ENCODE measurements at regions not wholly inside any gene's neighbourhood (a gene's known extent, or its start where the extent isn't known, plus 50 kb on each side); places are given as distances from the start of the nearest gene placed in this dataset.

DNA sequence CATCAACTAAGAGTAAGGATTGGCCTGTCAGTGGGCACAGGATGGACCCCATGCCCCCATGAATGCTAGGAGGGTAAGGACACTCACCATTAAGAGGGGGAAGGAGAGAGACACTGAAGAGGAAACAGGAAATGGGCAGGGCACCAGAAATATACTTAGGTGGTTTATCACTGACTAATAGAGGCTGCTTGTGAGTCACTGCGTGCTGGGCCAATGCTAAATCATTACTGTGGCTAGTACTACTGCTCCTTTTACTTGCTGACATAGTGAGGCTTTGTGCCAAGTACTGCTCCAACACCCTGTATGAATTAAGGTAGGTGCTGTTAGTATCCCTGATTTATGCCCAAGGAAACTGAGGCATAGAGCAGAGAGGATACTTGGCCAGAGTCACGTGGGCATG lies 130.4 kb upstream of the FRMPD4 start:
- TF ChIP-seq, protein P1, sequence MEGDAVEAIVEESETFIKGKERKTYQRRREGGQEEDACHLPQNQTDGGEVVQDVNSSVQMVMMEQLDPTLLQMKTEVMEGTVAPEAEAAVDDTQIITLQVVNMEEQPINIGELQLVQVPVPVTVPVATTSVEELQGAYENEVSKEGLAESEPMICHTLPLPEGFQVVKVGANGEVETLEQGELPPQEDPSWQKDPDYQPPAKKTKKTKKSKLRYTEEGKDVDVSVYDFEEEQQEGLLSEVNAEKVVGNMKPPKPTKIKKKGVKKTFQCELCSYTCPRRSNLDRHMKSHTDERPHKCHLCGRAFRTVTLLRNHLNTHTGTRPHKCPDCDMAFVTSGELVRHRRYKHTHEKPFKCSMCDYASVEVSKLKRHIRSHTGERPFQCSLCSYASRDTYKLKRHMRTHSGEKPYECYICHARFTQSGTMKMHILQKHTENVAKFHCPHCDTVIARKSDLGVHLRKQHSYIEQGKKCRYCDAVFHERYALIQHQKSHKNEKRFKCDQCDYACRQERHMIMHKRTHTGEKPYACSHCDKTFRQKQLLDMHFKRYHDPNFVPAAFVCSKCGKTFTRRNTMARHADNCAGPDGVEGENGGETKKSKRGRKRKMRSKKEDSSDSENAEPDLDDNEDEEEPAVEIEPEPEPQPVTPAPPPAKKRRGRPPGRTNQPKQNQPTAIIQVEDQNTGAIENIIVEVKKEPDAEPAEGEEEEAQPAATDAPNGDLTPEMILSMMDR (conservative IDR thresholded peaks at IDR 0.05) = no peak
- no peak for TF ChIP-seq ZFX (IDR thresholded peaks at IDR 0.05)

Data from C4-2B (cell line).